HEK293 (cell line): ENCODE measurements at regions not wholly inside any gene's neighbourhood (a gene's known extent, or its start where the extent isn't known, plus 50 kb on each side); places are given as distances from the start of the nearest gene placed in this dataset.

Source experiments
- CTCF ChIA-PET: fragments of 350-600 bp; formaldehyde crosslinking; extraction: SDS; loops from one replicate; lab custom pipeline; 2021; ENCODE audit warnings: antibody characterized with exemption; lab: Yijun Ruan, JAX
- POLR2A ChIA-PET: fragments of 300-600 bp; formaldehyde crosslinking; extraction: SDS; loops from one replicate; lab custom pipeline; 2020; ENCODE audit warnings: antibody characterized with exemption, inconsistent platforms; lab: Yijun Ruan, JAX
- H3K27ac ChIP-seq: fragments of 200-500 bp; sonication (Bioruptor generic); 2 replicates; pipeline ENCODE4 v1.5.1; 2014; ENCODE audit warnings: low read depth, low read length, control low read depth, inconsistent platforms; ENCODE audit errors: extremely low read depth
- H3K36me3 ChIP-seq, 2 experiments: fragments of 200-500 bp in 1 of 2; sonication (Bioruptor generic) in 1 of 2; 1 replicate in 1 of 2; 2 replicates in 1 of 2; pipeline ENCODE4 v1.5.1; 2014 to 2017; ENCODE audit warnings: inconsistent platforms in 2 of 2, low read length in 2 of 2; ENCODE audit not compliant: control insufficient read depth in 2 of 2, insufficient read depth in 1 of 2
- H3K4me1 ChIP-seq: fragments of 200-500 bp; sonication (Bioruptor generic); 2 replicates; pipeline ENCODE4 v1.5.1; 2014; ENCODE audit warnings: mild to moderate bottlenecking, low read length, inconsistent platforms; ENCODE audit not compliant: control insufficient read depth, insufficient read depth
- H3K4me3 ChIP-seq: 2 replicates; pipeline ENCODE4 v1.5.1; 2011; ENCODE audit warnings: low read depth, mild to moderate bottlenecking, control low read depth, low read length, moderate library complexity
- H3K9me3 ChIP-seq: fragments of 200-500 bp; sonication (Bioruptor generic); 2 replicates; pipeline ENCODE4 v1.5.1; 2014; ENCODE audit warnings: low read depth, low read length, inconsistent platforms; ENCODE audit not compliant: control insufficient read depth, insufficient read depth
- EGR2 ChIP-seq: fragments of 450-650 bp; formaldehyde crosslinking; IDR thresholded peaks from 2 replicates; pipeline ENCODE4 v1.5.1; 2016; ENCODE audit warnings: low read depth, missing biosample characterization, missing genetic modification characterization
- GLIS2 ChIP-seq: fragments of 450-650 bp; formaldehyde crosslinking; IDR thresholded peaks from 2 replicates; pipeline ENCODE4 v1.5.1; 2016; ENCODE audit warnings: missing biosample characterization, missing genetic modification characterization
- HIC1 ChIP-seq: fragments of 450-650 bp; formaldehyde crosslinking; IDR thresholded peaks from 2 replicates; pipeline ENCODE4 v1.5.1; 2016; ENCODE audit warnings: missing biosample characterization, missing genetic modification characterization
- KLF1 ChIP-seq: fragments of 450-650 bp; formaldehyde crosslinking; IDR thresholded peaks from 2 replicates; pipeline ENCODE4 v1.5.1; 2016; ENCODE audit warnings: missing biosample characterization, missing genetic modification characterization
- KLF7 ChIP-seq: fragments of 450-650 bp; formaldehyde crosslinking; IDR thresholded peaks from 2 replicates; pipeline ENCODE4 v1.5.1; 2016; ENCODE audit warnings: missing biosample characterization, missing genetic modification characterization, borderline replicate concordance
- KLF8 ChIP-seq: fragments of 450-650 bp; formaldehyde crosslinking; IDR thresholded peaks from 2 replicates; pipeline ENCODE4 v1.5.1; 2016; ENCODE audit warnings: missing biosample characterization, missing genetic modification characterization
- MEIS1 ChIP-seq: sonication (generic); formaldehyde crosslinking; IDR thresholded peaks from 2 replicates; pipeline ENCODE4 v1.8.1; 2022; ENCODE audit warnings: missing genetic modification reagents, mild to moderate bottlenecking, borderline replicate concordance
- PRDM1 ChIP-seq: fragments of 450-650 bp; formaldehyde crosslinking; IDR thresholded peaks from 2 replicates; pipeline ENCODE4; 2016; ENCODE audit warnings: missing biosample characterization, missing genetic modification characterization
- REPIN1 ChIP-seq: fragments of 450-650 bp; formaldehyde crosslinking; IDR thresholded peaks from 2 replicates; pipeline ENCODE4 v1.5.1; 2017; ENCODE audit warnings: missing biosample characterization, missing genetic modification characterization, low read depth
- YY2 ChIP-seq: fragments of 450-650 bp; formaldehyde crosslinking; IDR thresholded peaks from 2 replicates; pipeline ENCODE4 v1.5.1; 2016; ENCODE audit warnings: missing biosample characterization, missing genetic modification characterization
- ZFP3 ChIP-seq: fragments of 450-650 bp; formaldehyde crosslinking; IDR thresholded peaks from 2 replicates; pipeline ENCODE4 v1.5.1; 2016; ENCODE audit warnings: low read depth, missing biosample characterization, missing genetic modification characterization
- ZFP41 ChIP-seq: fragments of 450-650 bp; formaldehyde crosslinking; IDR thresholded peaks from 2 replicates; pipeline ENCODE4 v1.5.1; 2016; ENCODE audit warnings: missing biosample characterization, missing genetic modification characterization, borderline replicate concordance
- ZNF37A ChIP-seq: fragments of 450-650 bp; IDR thresholded peaks from 2 replicates; pipeline ENCODE4 v1.5.1; 2018; ENCODE audit warnings: missing biosample characterization, missing genetic modification characterization
- ZNF48 ChIP-seq: fragments of 450-650 bp; formaldehyde crosslinking; IDR thresholded peaks from 2 replicates; pipeline ENCODE4 v1.5.1; 2016; ENCODE audit warnings: missing biosample characterization, missing genetic modification characterization
- ZNF488 ChIP-seq: fragments of 450-650 bp; formaldehyde crosslinking; IDR thresholded peaks from 2 replicates; pipeline ENCODE4 v1.5.1; 2016; ENCODE audit warnings: missing biosample characterization, missing genetic modification characterization
- ZNF501 ChIP-seq: fragments of 450-650 bp; formaldehyde crosslinking; IDR thresholded peaks from 2 replicates; pipeline ENCODE4 v1.5.1; 2016; ENCODE audit warnings: missing biosample characterization, missing genetic modification characterization
- ZNF596 ChIP-seq: fragments of 450-650 bp; IDR thresholded peaks from 2 replicates; pipeline ENCODE4 v1.5.0; 2018; ENCODE audit warnings: missing biosample characterization, mild to moderate bottlenecking, missing genetic modification characterization, moderate library complexity
- ZNF610 ChIP-seq: fragments of 450-650 bp; formaldehyde crosslinking; IDR thresholded peaks from 2 replicates; pipeline ENCODE4 v1.5.1; 2016; ENCODE audit warnings: missing biosample characterization, missing genetic modification characterization, borderline replicate concordance
- ZNF639 ChIP-seq: fragments of 450-650 bp; formaldehyde crosslinking; IDR thresholded peaks from 2 replicates; pipeline ENCODE4 v1.5.1; 2016; ENCODE audit warnings: missing biosample characterization, missing genetic modification characterization
- ZNF707 ChIP-seq: fragments of 450-650 bp; formaldehyde crosslinking; IDR thresholded peaks from 2 replicates; pipeline ENCODE4 v1.5.1; 2016; ENCODE audit warnings: missing biosample characterization, missing genetic modification characterization
- ZNF776 ChIP-seq: fragments of 450-650 bp; formaldehyde crosslinking; IDR thresholded peaks from 2 replicates; pipeline ENCODE4 v1.5.0; 2017; ENCODE audit warnings: missing biosample characterization, missing genetic modification characterization, borderline replicate concordance
- ZNF777 ChIP-seq: fragments of 450-650 bp; formaldehyde crosslinking; IDR thresholded peaks from 2 replicates; pipeline ENCODE4 v1.5.1; 2017; ENCODE audit warnings: missing biosample characterization, missing genetic modification characterization, borderline replicate concordance
- ZNF830 ChIP-seq: fragments of 450-650 bp; IDR thresholded peaks from 2 replicates; pipeline ENCODE4 v1.5.0; 2018; ENCODE audit warnings: missing biosample characterization, missing genetic modification characterization, low read depth, mild to moderate bottlenecking, moderate library complexity
- ZSCAN30 ChIP-seq: fragments of 450-650 bp; IDR thresholded peaks from 2 replicates; pipeline ENCODE4 v1.5.1; 2018; ENCODE audit warnings: missing biosample characterization, mild to moderate bottlenecking, missing genetic modification characterization, moderate library complexity
- TF ChIP-seq, protein P1 (sequence below): fragments of 450-650 bp; formaldehyde crosslinking; IDR thresholded peaks from 2 replicates; pipeline ENCODE4 v1.5.1; 2016; ENCODE audit warnings: missing biosample characterization, missing genetic modification characterization
- TF ChIP-seq, protein P2 (sequence below): fragments of 450-650 bp; formaldehyde crosslinking; IDR thresholded peaks from 2 replicates; pipeline ENCODE4 v1.5.1; 2016; ENCODE audit warnings: missing biosample characterization, missing genetic modification characterization

GRCh38 chr3:118578559-118578958 lies 456.1 kb downstream of the IGSF11 start:
- POLR2A ChIA-PET, result no interaction called here
- CTCF ChIA-PET, result interaction anchor here (0.6 kb wide), 1 partner anchor 14 kb away, joined by 4 read pairs; no protein-coding TSS in a partner anchor
- no peaks in the 10 kb centered on the region for H3K9me3 ChIP-seq
- H3K36me3 ChIP-seq, result no peaks in the 10 kb centered on the region
- no peak overlapping the region for H3K4me3 ChIP-seq
- no peaks in the 10 kb centered on the region for H3K4me1 ChIP-seq
- no peak overlapping the region for H3K27ac ChIP-seq
- TF ChIP-seq KLF7 (tag by site-specific recombination) (no peak), PRDM1 (tag by site-specific recombination) (no peak), KLF8 (tag by site-specific recombination) (no peak), ZNF707 (tag by site-specific recombination) (no peak), ZNF610 (tag by site-specific recombination) (no peak), ZFP41 (tag by site-specific recombination) (no peak), ZNF48 (tag by site-specific recombination) (no peak), YY2 (tag by site-specific recombination) (no peak), EGR2 (tag by site-specific recombination) (no peak)
- TF ChIP-seq, protein P1, sequence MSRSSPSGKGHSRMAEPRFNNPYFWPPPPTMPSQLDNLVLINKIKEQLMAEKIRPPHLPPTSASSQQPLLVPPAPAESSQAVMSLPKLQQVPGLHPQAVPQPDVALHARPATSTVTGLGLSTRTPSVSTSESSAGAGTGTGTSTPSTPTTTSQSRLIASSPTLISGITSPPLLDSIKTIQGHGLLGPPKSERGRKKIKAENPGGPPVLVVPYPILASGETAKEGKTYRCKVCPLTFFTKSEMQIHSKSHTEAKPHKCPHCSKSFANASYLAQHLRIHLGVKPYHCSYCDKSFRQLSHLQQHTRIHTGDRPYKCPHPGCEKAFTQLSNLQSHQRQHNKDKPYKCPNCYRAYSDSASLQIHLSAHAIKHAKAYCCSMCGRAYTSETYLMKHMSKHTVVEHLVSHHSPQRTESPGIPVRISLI (tag by site-specific recombination), result no peak

GRCh38 chr3:118587037-118587741 lies 447.5 kb downstream of the IGSF11 start:
- ChIA-PET CTCF (interaction anchor here (0.7 kb wide), 1 partner anchor 24 kb away, joined by 3 read pairs; no protein-coding TSS in a partner anchor), POLR2A (no interaction called here)
- no peak overlapping the region for H3K27ac ChIP-seq
- TF ChIP-seq ZSCAN30 (tag by site-specific recombination) (no peak), ZNF777 (tag by site-specific recombination) (no peak), HIC1 (tag by site-specific recombination) (no peak), ZFP3 (no peak), ZNF776 (tag by site-specific recombination) (no peak), REPIN1 (tag by site-specific recombination) (no peak), ZNF639 (no peak), ZNF501 (tag by site-specific recombination) (no peak), ZNF830 (no peak), ZFP41 (tag by site-specific recombination) (no peak), KLF1 (tag by site-specific recombination) (no peak), ZNF37A (no peak), ZNF596 (tag by site-specific recombination) (no peak), GLIS2 (tag by site-specific recombination) (no peak), MEIS1 (CRISPR knock-in tag) (no peak), ZNF488 (tag by site-specific recombination) (no peak)
- TF ChIP-seq, protein P2, sequence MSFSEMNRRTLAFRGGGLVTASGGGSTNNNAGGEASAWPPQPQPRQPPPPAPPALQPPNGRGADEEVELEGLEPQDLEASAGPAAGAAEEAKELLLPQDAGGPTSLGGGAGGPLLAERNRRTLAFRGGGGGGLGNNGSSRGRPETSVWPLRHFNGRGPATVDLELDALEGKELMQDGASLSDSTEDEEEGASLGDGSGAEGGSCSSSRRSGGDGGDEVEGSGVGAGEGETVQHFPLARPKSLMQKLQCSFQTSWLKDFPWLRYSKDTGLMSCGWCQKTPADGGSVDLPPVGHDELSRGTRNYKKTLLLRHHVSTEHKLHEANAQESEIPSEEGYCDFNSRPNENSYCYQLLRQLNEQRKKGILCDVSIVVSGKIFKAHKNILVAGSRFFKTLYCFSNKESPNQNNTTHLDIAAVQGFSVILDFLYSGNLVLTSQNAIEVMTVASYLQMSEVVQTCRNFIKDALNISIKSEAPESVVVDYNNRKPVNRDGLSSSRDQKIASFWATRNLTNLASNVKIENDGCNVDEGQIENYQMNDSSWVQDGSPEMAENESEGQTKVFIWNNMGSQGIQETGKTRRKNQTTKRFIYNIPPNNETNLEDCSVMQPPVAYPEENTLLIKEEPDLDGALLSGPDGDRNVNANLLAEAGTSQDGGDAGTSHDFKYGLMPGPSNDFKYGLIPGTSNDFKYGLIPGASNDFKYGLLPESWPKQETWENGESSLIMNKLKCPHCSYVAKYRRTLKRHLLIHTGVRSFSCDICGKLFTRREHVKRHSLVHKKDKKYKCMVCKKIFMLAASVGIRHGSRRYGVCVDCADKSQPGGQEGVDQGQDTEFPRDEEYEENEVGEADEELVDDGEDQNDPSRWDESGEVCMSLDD (tag by site-specific recombination), result no peak
- no peaks in the 10 kb centered on the region for H3K9me3 ChIP-seq
- no peaks in the 10 kb centered on the region for H3K4me1 ChIP-seq
- H3K4me3 ChIP-seq, result no peak overlapping the region
- no peaks in the 10 kb centered on the region for H3K36me3 ChIP-seq
